Panc1 (cell line): ENCODE measurements at regions not wholly inside any gene's neighbourhood (a gene's known extent, or its start where the extent isn't known, plus 50 kb on each side); places are given as distances from the start of the nearest gene placed in this dataset.

ENCODE experiments used
- ATAC-seq: fragments of 200-7000 bp; cut with Tn5 transposase; 2 replicates; pipeline ENCODE4 v1.9.1; 2020; ENCODE audit warnings: mild to moderate bottlenecking, moderate library complexity
- BruUV-seq: library from RNA; stranded (reverse); fragments of 400-500 nt; replicated peaks from 2 replicates; lab custom pipeline; 2021; lab: Mats Ljungman, UMichigan
- CTCF ChIA-PET: fragments of 300-600 bp; sonication (Branson Sonifier 250); formaldehyde crosslinking; loops from one replicate; lab custom pipeline; 2022; ENCODE audit warnings: antibody characterized with exemption; lab: Charles Lee
- POLR2A ChIA-PET: fragments of 300-600 bp; sonication (Branson Sonifier 250); formaldehyde crosslinking; loops from one replicate; lab custom pipeline; 2022; ENCODE audit warnings: antibody characterized with exemption; lab: Charles Lee
- DNase-seq: peaks from one replicate; pipeline ENCODE4 v3.0.0-alpha.2; 2010; ENCODE audit warnings: low read depth, low spot score
- H3K27ac ChIP-seq: 2 replicates; pipeline ENCODE4 v1.5.1; 2011; ENCODE audit warnings: mild to moderate bottlenecking, low read length, inconsistent platforms
- H3K27me3 ChIP-seq: fragments of 200-500 bp; sonication (Bioruptor generic); 2 replicates; pipeline ENCODE4 v1.6.0; 2014; ENCODE audit warnings: low read length, inconsistent platforms; ENCODE audit not compliant: control insufficient read depth, insufficient read depth
- H3K36me3 ChIP-seq: fragments of 200-500 bp; sonication (Bioruptor generic); 2 replicates; pipeline ENCODE4 v1.5.1; 2014; ENCODE audit warnings: inconsistent platforms, mild to moderate bottlenecking, low read length, moderate library complexity; ENCODE audit not compliant: control insufficient read depth, insufficient read depth
- H3K4me1 ChIP-seq: 2 replicates; pipeline ENCODE4 v1.5.1; 2011; ENCODE audit warnings: inconsistent platforms, mild to moderate bottlenecking, low read length, moderate library complexity; ENCODE audit not compliant: control insufficient read depth, insufficient read depth
- H3K4me3 ChIP-seq, 2 experiments: 2 replicates each; pipeline ENCODE4 v1.5.1; 2011 to 2012; ENCODE audit warnings: low read depth in 2 of 2, low read length in 2 of 2, mild to moderate bottlenecking in 2 of 2, inconsistent platforms in 1 of 2, moderate library complexity in 1 of 2
- H3K9me3 ChIP-seq: fragments of 200-500 bp; sonication (Bioruptor generic); 2 replicates; pipeline ENCODE4 v1.5.1; 2014; ENCODE audit warnings: low read depth, mild to moderate bottlenecking, inconsistent platforms, low read length, moderate library complexity; ENCODE audit not compliant: control insufficient read depth, insufficient read depth
- POLR2AphosphoS5 ChIP-seq: IDR thresholded peaks from 2 replicates; pipeline ENCODE4 v1.6.1; 2012; ENCODE audit warnings: mild to moderate bottlenecking, low read depth, low read length, moderate library complexity
- REST ChIP-seq, 2 experiments: IDR thresholded peaks; 2 replicates each; pipeline ENCODE4 v1.6.1; 2011 to 2012; ENCODE audit warnings: low read depth in 2 of 2, control low read depth in 1 of 2, low read length in 1 of 2, mild to moderate bottlenecking in 1 of 2, moderate library complexity in 1 of 2; ENCODE audit not compliant: insufficient read depth in 1 of 2
- SIN3A ChIP-seq: IDR thresholded peaks from 2 replicates; pipeline ENCODE4 v1.6.1; 2012; ENCODE audit warnings: low read depth, mild to moderate bottlenecking, low read length, moderate library complexity, borderline replicate concordance; ENCODE audit not compliant: insufficient read depth
- TCF7L2 ChIP-seq: IDR thresholded peaks from 2 replicates; pipeline ENCODE4 v1.6.1; 2011; ENCODE audit warnings: mild to moderate bottlenecking, low read depth, low read length, inconsistent platforms
- in situ Hi-C: cut with HindIII; loops from 2 replicates; pipeline ENCODE4 v1.10.0; 2016; ENCODE audit warnings: low sequenced_read_pairs, low pct_unique_long_range_greater_than_20kb
- intact Hi-C: fragments of 100-400 bp; cut with micrococcal nuclease; formaldehyde crosslinking; loops from one replicate; pipeline ENCODE4 v1.10.0; 2022; ENCODE audit not compliant: unreplicated experiment
- TF ChIP-seq, protein P1 (sequence below): fragments of 450-650 bp; IDR thresholded peaks from 2 replicates; pipeline ENCODE4 v1.5.1; 2017; ENCODE audit warnings: mild to moderate bottlenecking

GRCh38 chr7:109967406-109967805, 1123.5 kb upstream of the LRRN3 start:
- H3K9me3 ChIP-seq = no peaks in the 10 kb centered on the region
- in situ Hi-C loops = no loop called here
- H3K36me3 ChIP-seq = no peaks in the 10 kb centered on the region
- DNase-seq (no peak), ATAC-seq (no peak)
- BruUV-seq = no TSS peak
- no peaks in the 10 kb centered on the region for H3K4me1 ChIP-seq
- intact Hi-C loops = no loop called here
- ChIA-PET CTCF (no interaction called here), POLR2A (no interaction called here)
- TF ChIP-seq SIN3A (no peak), POLR2AphosphoS5 (no peak), REST (IDR thresholded peaks at IDR 0.05; ENCODE audit: insufficient read depth in 1 of 2, low read depth in 2 of 2, low read length in 1 of 2) (no peak), TCF7L2 (no peak)
- TF ChIP-seq, protein P1, sequence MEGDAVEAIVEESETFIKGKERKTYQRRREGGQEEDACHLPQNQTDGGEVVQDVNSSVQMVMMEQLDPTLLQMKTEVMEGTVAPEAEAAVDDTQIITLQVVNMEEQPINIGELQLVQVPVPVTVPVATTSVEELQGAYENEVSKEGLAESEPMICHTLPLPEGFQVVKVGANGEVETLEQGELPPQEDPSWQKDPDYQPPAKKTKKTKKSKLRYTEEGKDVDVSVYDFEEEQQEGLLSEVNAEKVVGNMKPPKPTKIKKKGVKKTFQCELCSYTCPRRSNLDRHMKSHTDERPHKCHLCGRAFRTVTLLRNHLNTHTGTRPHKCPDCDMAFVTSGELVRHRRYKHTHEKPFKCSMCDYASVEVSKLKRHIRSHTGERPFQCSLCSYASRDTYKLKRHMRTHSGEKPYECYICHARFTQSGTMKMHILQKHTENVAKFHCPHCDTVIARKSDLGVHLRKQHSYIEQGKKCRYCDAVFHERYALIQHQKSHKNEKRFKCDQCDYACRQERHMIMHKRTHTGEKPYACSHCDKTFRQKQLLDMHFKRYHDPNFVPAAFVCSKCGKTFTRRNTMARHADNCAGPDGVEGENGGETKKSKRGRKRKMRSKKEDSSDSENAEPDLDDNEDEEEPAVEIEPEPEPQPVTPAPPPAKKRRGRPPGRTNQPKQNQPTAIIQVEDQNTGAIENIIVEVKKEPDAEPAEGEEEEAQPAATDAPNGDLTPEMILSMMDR = no peak
- H3K4me3 ChIP-seq = no peak overlapping the region
- H3K27me3 ChIP-seq = no peaks in the 10 kb centered on the region
- H3K27ac ChIP-seq = no peak overlapping the region

- POLR2A ChIA-PET = no interaction called here
- H3K36me3 ChIP-seq = no peaks in the 10 kb centered on the region
- DNase-seq = no peak
These were observed 1107.3 kb upstream of the LRRN3 start for GRCh38 chr7:109983618-109984017.

More at GRCh38 chr7:109983618-109984017, 1107.3 kb upstream of the LRRN3 start:
- Histone ChIP-seq H3K4me3 (no peak overlapping the region), H3K27me3 (no peaks in the 10 kb centered on the region), H3K9me3 (no peaks in the 10 kb centered on the region; the same call in 1 of the 2 replicates), H3K27ac (no peak overlapping the region), H3K4me1 (no peaks in the 10 kb centered on the region)
- TF ChIP-seq REST (IDR thresholded peaks at IDR 0.05; ENCODE audit: insufficient read depth in 1 of 2, low read depth in 2 of 2, low read length in 1 of 2) (no peak), TCF7L2 (no peak), SIN3A (no peak), POLR2AphosphoS5 (no peak)
- TF ChIP-seq, protein P1 = no peak
- CTCF ChIA-PET = no interaction called here
- no TSS peak for BruUV-seq
- in situ Hi-C loops = no loop called here
- no peak for ATAC-seq
- intact Hi-C loops = no loop called here
